ENCODE measurements at regions not wholly inside any gene's neighbourhood (a gene's known extent, or its start where the extent isn't known, plus 50 kb on each side); places are given as distances from the start of the nearest gene placed in this dataset.

DNA sequence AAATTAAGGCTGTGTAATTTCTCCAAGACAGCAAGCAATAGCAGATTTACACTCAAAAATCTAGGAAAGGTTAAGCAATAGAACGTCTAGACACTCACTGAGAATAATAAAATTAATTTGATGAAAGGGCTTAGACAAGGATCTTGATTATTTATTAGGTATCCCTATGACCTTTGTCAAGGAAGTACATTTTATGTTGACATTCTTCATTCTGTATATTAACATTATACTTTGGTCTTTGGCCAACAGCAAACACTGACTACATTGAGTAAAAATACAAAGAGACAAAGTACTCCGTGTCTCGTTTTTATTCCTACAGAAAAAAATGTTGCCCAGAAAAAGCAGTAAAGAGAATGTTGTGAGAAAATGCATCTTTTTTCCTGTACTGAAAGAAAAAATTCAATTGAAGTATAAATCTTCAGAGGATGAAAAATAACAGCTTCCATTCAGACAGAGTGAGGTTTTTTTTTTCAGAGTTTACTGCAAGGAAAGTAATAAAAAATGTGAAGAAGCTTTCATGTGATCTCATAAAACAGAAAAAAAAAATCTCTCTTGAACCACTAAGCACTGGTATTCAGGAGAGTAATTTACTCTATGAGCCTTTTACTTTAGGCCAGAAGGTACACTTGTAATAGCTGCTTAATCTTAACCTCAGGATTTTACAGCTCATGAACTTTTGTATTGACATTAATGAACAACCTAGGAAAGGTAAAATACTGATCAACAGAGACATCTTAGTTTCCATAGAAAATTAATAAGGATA is 605.0 kb downstream of the FSCB start:
- TF ChIP-seq RAD21 (IDR thresholded peaks at IDR 0.05; ENCODE audit: low read length), result no peak
- TF ChIP-seq, protein P1, sequence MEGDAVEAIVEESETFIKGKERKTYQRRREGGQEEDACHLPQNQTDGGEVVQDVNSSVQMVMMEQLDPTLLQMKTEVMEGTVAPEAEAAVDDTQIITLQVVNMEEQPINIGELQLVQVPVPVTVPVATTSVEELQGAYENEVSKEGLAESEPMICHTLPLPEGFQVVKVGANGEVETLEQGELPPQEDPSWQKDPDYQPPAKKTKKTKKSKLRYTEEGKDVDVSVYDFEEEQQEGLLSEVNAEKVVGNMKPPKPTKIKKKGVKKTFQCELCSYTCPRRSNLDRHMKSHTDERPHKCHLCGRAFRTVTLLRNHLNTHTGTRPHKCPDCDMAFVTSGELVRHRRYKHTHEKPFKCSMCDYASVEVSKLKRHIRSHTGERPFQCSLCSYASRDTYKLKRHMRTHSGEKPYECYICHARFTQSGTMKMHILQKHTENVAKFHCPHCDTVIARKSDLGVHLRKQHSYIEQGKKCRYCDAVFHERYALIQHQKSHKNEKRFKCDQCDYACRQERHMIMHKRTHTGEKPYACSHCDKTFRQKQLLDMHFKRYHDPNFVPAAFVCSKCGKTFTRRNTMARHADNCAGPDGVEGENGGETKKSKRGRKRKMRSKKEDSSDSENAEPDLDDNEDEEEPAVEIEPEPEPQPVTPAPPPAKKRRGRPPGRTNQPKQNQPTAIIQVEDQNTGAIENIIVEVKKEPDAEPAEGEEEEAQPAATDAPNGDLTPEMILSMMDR (conservative IDR thresholded peaks at IDR 0.05; ENCODE audit: low read depth, low read length), result no peak
- no peak for TF ChIP-seq MAZ (IDR thresholded peaks at IDR 0.05; ENCODE audit: borderline replicate concordance, low read depth, low read length)
- no peak for TF ChIP-seq MAFK (IDR thresholded peaks at IDR 0.05; ENCODE audit: low read depth, low read length)
- no peak for TF ChIP-seq POLR2A (IDR thresholded peaks at IDR 0.05; ENCODE audit: low read depth, low read length)
- TF ChIP-seq RCOR1 (IDR thresholded peaks at IDR 0.05; ENCODE audit: insufficient replicate concordance, low read length), result no peak
- TF ChIP-seq, protein P2, sequence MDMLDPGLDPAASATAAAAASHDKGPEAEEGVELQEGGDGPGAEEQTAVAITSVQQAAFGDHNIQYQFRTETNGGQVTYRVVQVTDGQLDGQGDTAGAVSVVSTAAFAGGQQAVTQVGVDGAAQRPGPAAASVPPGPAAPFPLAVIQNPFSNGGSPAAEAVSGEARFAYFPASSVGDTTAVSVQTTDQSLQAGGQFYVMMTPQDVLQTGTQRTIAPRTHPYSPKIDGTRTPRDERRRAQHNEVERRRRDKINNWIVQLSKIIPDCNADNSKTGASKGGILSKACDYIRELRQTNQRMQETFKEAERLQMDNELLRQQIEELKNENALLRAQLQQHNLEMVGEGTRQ (IDR thresholded peaks at IDR 0.05; ENCODE audit: low read depth, low read length), result no peak
- no peak for TF ChIP-seq CEBPB (IDR thresholded peaks at IDR 0.05; ENCODE audit: low read depth, low read length)
- no peak for TF ChIP-seq RFX5 (IDR thresholded peaks at IDR 0.05; ENCODE audit: low read depth, low read length)
- no peak for TF ChIP-seq CHD1 (IDR thresholded peaks at IDR 0.05; ENCODE audit: low read depth, low read length)
- TF ChIP-seq, protein P3, sequence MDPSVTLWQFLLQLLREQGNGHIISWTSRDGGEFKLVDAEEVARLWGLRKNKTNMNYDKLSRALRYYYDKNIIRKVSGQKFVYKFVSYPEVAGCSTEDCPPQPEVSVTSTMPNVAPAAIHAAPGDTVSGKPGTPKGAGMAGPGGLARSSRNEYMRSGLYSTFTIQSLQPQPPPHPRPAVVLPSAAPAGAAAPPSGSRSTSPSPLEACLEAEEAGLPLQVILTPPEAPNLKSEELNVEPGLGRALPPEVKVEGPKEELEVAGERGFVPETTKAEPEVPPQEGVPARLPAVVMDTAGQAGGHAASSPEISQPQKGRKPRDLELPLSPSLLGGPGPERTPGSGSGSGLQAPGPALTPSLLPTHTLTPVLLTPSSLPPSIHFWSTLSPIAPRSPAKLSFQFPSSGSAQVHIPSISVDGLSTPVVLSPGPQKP (IDR thresholded peaks at IDR 0.05; ENCODE audit: borderline replicate concordance, low read depth, low read length), result no peak
